ENCODE measurements at regions not wholly inside any gene's neighbourhood (a gene's known extent, or its start where the extent isn't known, plus 50 kb on each side); places are given as distances from the start of the nearest gene placed in this dataset.
A peak's percentile ranks its signal among the peaks of the same experiment; 100 is the strongest.

DNA sequence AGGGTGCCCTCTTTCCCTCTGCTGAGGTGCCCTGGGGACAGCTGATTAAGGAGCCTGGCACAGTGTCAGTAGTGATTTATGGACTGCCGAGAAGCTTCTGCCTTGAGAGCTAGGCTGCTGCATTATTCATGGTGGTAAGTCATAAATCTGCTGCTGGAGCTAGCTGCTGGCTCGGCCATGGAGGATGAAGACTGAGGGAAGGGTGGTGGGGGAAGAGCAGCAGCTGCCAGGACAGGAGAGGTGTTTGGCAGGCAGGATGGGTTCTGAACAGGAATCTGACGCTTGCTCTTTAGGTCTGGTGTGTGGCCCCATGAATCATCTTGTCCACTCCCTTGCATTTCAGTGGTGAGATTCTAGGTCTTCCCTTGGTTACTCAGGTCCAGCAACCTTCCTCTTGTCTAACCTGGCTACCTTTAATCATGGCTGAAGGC is 296.3 kb downstream of the DYSF start:
- TF ChIP-seq, protein P1, sequence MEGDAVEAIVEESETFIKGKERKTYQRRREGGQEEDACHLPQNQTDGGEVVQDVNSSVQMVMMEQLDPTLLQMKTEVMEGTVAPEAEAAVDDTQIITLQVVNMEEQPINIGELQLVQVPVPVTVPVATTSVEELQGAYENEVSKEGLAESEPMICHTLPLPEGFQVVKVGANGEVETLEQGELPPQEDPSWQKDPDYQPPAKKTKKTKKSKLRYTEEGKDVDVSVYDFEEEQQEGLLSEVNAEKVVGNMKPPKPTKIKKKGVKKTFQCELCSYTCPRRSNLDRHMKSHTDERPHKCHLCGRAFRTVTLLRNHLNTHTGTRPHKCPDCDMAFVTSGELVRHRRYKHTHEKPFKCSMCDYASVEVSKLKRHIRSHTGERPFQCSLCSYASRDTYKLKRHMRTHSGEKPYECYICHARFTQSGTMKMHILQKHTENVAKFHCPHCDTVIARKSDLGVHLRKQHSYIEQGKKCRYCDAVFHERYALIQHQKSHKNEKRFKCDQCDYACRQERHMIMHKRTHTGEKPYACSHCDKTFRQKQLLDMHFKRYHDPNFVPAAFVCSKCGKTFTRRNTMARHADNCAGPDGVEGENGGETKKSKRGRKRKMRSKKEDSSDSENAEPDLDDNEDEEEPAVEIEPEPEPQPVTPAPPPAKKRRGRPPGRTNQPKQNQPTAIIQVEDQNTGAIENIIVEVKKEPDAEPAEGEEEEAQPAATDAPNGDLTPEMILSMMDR (IDR thresholded peaks at IDR 0.05; ENCODE audit: low read depth, low read length), result no peak
- Histone ChIP-seq H3K27ac (no peak overlapping the region), H3K27me3 (no peaks in the 10 kb centered on the region), H3K4me3 (no peak overlapping the region), H3K9me3 (ENCODE audit: low read depth) (no peaks in the 10 kb centered on the region), H3K4me1 (ENCODE audit: low read depth) (no peaks in the 10 kb centered on the region), H3K36me3 (no peaks in the 10 kb centered on the region)
- DNase-seq (ENCODE audit: low read depth in 1 of 2, low spot score in 1 of 2), result peak in 1 of 2 donors; percentile 25

DNA sequence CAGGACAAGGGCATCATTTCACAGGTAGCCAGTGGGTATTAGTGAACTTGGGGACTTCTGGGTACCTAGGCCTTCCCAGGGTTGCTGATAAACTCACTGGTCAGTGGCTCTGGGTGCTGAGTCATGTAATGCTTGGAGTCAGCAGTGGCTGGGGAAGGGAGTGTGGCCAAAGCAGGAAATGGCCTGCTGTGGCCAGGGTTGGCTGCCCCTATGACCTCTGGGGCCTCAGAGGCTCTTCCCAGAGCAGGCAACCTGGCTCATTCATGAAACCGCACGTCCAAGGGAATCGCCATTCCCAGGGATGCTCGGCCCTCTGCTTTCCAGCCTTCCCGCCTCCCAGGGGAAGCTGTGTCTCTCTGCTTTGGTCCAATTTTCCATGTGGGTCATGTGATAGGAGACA is 294.9 kb downstream of the DYSF start:
- TF ChIP-seq, protein P1 (IDR thresholded peaks at IDR 0.05; ENCODE audit: low read depth, low read length), result no peak
- Histone ChIP-seq H3K27ac (no peak overlapping the region), H3K27me3 (no peaks in the 10 kb centered on the region), H3K36me3 (no peaks in the 10 kb centered on the region), H3K4me1 (ENCODE audit: low read depth) (no peaks in the 10 kb centered on the region), H3K9me3 (ENCODE audit: low read depth) (no peaks in the 10 kb centered on the region), H3K4me3 (no peak overlapping the region)
- peak in 1 of 2 donors; percentile 47 for DNase-seq (ENCODE audit: low read depth in 1 of 2, low spot score in 1 of 2)

DNA sequence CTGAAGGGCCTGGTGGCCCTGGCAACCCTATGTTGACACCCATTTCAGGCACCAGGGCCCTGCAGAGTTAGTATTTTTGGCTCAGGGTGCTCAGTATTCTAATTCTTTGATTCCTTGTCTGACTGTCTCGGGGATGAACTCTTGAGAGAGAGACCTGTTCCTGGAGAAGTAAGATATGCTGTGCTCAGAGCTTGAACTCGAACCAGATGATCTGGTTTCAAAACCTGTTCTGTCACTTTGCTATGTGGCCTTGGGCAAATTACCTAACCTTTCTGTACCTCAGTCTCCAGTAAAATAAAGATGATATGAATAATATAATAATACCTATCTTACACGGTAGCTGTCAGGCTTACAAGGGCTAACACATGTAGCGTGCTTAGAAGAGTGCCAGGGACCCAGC is 294.2 kb downstream of the DYSF start:
- Histone ChIP-seq H3K4me1 (ENCODE audit: low read depth) (no peaks in the 10 kb centered on the region), H3K27me3 (no peaks in the 10 kb centered on the region), H3K27ac (no peak overlapping the region), H3K36me3 (no peaks in the 10 kb centered on the region), H3K4me3 (no peak overlapping the region), H3K9me3 (ENCODE audit: low read depth) (no peaks in the 10 kb centered on the region)
- DNase-seq (ENCODE audit: low read depth in 1 of 2, low spot score in 1 of 2), result no peak
- TF ChIP-seq, protein P1 (IDR thresholded peaks at IDR 0.05; ENCODE audit: low read depth, low read length), result no peak

- TF ChIP-seq, protein P1 (IDR thresholded peaks at IDR 0.05; ENCODE audit: low read depth, low read length), result no peak
- H3K9me3 ChIP-seq (ENCODE audit: low read depth), result no peaks in the 10 kb centered on the region
- H3K36me3 ChIP-seq, result no peaks in the 10 kb centered on the region
- H3K27me3 ChIP-seq, result no peaks in the 10 kb centered on the region
- no peak overlapping the region for H3K27ac ChIP-seq
- DNase-seq (ENCODE audit: low read depth in 1 of 2, low spot score in 1 of 2), result peak in 1 of 2 donors; percentile 55
- no peaks in the 10 kb centered on the region for H3K4me1 ChIP-seq (ENCODE audit: low read depth)
- no peak overlapping the region for H3K4me3 ChIP-seq
These were observed 293.7 kb downstream of the DYSF start for GRCh38 chr2:71746946-71747501.

DNA sequence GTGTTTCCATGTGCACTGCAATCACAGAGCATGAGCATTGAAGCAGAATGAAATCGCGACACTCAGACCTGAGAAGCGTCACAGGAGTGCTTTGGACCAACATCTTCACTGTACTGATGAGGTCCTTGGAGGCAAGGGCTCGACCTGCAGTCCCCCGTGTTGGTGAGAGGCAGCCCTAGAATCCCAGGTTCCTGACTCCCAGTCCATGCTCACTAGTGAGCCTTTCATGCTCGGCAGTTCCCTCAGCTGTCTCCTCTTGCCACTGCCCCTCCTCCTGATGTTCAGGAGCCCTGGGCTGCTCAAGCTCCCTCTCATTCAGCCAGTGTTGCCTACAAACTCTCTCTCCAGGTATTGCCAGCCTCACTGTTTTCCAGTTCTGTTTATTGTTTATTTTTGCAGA is 291.4 kb downstream of the DYSF start:
- no peaks in the 10 kb centered on the region for H3K36me3 ChIP-seq
- no peaks in the 10 kb centered on the region for H3K4me1 ChIP-seq (ENCODE audit: low read depth)
- H3K9me3 ChIP-seq (ENCODE audit: low read depth), result no peaks in the 10 kb centered on the region
- no peak overlapping the region for H3K4me3 ChIP-seq
- H3K27me3 ChIP-seq, result no peaks in the 10 kb centered on the region
- DNase-seq (ENCODE audit: low read depth in 1 of 2, low spot score in 1 of 2), result no peak
- no peak overlapping the region for H3K27ac ChIP-seq
- TF ChIP-seq, protein P1 (IDR thresholded peaks at IDR 0.05; ENCODE audit: low read depth, low read length), result no peak
